ENCODE measurements at regions not wholly inside any gene's neighbourhood (a gene's known extent, or its start where the extent isn't known, plus 50 kb on each side); places are given as distances from the start of the nearest gene placed in this dataset.
A peak's percentile ranks its signal among the peaks of the same experiment; 100 is the strongest.

DNA sequence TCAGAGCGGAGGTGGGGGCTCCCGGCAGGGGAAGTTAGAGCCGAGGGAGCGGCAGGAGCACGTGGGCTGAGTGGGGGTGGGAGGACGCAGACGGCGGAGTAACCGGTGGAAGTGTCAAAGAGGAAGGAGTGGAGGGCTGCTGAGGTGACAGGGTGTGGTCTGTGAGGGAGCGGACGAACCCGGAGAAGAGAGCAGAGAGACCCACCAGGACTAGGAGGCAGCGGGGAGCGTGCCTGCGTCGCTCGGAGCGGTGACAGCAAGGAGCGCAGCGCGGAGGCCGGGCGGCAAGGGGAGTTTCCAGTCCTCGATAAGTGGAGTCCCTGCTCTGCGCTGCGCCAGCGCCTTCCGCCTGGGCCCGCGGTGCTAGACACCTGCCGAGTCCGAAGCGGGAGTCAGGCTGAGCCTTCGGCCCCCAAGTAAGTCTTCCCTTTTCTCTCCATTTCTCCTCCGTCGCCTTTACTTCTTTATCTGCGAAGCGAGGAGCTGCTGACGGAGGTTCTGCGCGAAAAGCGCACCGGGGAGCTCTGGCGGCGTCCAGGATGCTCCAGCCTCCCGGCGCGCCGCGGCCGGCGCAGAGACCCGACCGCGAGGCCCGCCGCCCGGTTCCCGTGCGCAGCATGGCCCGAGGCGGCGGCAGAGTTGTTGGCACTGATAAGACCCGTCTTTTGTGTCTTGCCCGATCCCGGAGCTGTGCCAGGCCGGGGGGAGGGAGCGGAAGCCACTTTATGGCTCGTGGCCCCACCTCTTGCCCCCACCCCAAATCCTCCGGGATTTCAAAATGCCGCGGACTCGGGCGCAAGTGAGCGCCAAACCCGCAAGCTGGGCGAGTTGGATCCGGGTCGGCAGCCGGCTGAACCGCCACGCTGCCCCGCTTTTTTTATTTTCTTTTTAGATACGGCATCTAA is 533.0 kb upstream of the SEMA6D start:
- DNase-seq (ENCODE audit: low read depth in 4 of 4, low spot score in 1 of 4): no peak

DNA sequence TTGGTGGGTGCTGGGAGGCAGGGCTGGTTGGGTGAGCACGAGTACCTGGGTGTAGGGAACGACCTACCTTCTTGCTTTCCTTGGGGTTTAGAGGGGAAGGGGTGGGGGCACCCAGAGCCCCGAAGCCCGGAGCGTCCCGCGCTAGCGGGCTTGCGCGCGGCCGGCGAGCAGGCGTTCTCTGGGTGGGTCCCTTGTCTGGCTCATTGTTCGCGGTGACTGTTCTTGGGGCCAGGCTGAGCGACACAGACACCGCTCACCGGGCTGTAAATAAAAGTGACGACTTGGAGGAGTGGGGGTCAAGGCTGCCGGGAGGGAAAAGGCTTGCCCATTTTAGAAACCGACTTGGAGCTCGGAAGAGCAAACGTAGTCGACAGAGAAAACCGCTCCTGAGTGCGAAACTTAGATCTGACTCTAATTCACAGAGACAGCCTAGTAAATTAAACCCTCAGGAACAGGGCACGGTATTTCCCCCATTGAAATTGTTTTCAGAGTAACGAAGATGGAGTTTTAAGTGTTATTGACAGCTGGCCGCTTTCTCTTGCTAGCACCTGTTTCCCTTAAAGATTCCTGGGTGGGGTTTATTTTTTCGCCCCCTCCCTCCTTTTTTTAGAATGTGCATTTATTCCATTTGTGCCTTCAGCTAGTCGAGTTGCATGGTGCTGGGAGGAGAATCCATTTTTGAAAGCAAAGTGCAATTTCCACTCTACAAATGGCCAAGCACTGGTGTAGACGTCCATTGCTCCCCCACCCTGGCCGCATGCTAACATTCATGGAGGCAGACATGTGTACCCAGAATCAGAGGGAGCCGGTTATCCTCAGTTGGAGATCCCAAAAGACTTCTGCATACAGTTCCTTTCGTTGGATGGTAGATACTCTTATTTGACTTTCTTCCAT is 532.1 kb upstream of the SEMA6D start:
- DNase-seq (ENCODE audit: low read depth in 4 of 4, low spot score in 1 of 4): no peak

GRCh38 chr15:47186075-47186474 is 531.2 kb upstream of the SEMA6D start:
- DNase-seq (ENCODE audit: low read depth in 4 of 4, low spot score in 1 of 4): no peak

GRCh38 chr15:47188758-47189507 is 528.4 kb upstream of the SEMA6D start:
- DNase-seq (ENCODE audit: low read depth in 4 of 4, low spot score in 1 of 4): no peak

GRCh38 chr15:47194718-47195117 is 522.6 kb upstream of the SEMA6D start:
- no peak for DNase-seq (ENCODE audit: low read depth in 4 of 4, low spot score in 1 of 4)

DNA sequence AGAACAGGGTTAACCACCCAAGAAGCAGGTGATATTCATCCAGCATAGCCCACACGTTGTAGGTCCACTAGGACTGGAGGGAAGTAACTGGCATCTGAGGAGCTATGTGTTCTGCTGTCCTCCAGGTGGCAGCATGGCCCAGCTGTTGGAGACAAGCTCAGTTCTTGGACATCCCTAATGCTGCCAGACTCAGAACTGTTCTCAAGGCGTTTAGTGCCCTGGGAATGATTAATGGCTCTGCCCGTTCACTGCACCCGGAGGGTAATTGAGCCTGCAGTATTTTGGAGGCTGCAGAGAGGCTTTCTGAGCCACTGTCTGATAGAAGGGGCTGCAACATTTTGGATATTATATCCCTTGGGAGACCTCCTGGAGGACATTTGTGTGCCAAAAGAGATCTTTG is 521.3 kb upstream of the SEMA6D start:
- DNase-seq (ENCODE audit: low read depth in 4 of 4, low spot score in 1 of 4): peak in 2 of 4 experiments; percentile 17 to 28

GRCh38 chr15:47203993-47204392 is 513.3 kb upstream of the SEMA6D start:
- DNase-seq (ENCODE audit: low read depth in 4 of 4, low spot score in 1 of 4): no peak

DNA sequence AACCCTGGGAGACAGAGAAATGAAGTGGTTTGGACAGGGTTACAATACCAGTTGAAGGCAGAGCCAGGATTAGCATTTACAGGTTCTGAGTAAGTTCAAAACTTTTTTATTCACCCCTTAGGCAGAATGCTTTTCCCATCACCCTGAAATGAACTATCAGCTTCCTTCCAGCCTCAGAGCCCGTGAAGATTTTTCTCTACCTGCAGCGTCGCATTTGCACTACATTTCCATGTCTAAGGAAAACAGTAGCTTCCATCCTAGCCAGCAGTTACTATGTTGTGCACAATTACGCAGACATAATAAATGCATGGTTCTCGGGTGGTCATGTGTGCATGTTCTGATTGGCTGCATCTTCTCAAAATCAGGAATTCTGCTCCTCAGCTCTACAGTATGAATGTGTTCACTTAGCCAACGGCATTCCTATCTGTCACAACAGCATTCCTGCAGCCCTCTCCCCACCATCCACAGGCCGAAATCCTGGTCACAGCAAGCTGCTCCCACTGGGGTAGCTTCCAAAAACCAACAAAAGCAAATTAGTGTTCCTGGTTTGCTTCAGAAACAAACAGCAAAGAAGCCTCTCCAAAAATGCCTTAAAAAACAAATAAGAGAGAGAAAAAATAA is 510.8 kb upstream of the SEMA6D start:
- no peak for DNase-seq (ENCODE audit: low read depth in 4 of 4, low spot score in 1 of 4)

DNA sequence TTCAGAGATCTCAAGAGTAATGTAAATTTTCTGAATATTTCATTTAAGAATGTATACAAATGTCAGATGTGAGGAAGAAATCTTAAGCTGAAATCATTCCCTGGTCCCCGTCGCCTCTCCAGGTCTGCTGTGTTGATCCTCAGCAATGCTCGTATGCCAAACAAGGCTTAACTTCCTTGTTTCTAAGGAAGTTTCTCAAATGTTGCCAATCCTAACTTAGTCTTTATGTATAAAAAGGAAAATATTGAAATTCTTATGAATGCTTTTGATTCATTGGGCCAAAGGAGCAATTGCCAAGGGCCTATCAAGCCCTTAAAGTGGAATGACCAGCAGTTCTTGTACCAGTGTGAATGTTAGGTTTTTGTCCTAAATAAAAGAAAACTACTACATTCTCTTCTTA is 507.7 kb upstream of the SEMA6D start:
- no peak for DNase-seq (ENCODE audit: low read depth in 4 of 4, low spot score in 1 of 4)

DNA sequence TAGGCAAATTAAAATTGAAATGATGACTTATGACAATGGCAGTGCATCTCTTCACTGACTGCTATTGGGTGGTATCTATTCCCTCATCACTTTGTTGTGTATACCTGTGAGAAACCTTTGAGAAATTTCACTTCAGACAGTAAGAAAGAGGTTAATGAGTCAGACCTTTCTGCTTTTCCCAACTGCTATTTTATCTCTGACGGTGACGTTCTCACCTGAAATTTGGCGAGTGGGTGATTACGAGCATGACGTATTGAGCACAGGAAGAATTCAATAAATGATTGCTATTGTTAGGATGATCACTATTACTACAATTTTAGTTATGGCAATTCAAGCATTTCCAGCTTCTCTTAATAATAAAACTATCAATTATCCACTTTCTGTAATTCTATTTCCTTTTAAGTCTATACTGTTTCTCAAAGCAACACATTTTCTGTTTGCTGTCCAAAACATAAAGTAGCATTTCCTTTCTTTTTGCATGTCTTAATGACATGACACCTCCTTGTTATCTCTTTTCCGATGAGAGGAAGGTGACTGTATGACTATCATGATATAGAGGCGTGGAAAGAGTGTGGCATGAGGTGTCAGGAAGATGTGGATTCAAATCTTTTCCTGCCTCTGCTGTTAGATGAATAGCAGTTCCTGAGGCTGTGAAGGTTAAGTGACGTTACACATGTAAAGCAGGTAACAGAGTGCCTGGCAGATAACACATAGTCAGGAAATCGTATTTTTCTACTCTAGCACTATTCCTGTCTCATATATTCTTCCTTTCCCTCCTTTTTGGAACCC is 504.9 kb upstream of the SEMA6D start:
- DNase-seq (ENCODE audit: low read depth in 4 of 4, low spot score in 1 of 4): no peak

DNA sequence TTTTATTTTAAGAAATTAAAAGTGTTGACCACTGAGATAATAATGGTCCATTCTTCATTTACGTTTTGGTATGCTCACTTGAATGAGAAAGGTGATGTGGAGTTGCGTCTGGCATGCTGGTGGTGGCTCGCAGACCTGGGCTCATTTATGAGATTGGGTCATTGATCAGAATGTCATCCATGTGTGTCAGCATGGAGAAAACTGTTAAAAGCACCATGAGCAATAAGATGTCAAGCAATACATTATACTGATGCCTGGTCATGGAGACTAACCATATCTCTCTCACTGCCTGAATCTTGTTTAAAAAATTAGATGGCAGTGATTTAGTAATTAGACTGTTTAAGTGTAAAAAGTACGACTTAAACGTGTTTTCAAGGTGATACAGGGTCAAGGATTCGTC is 503.4 kb upstream of the SEMA6D start:
- no peak for DNase-seq (ENCODE audit: low read depth in 4 of 4, low spot score in 1 of 4)

- no peak for DNase-seq (ENCODE audit: low read depth in 4 of 4, low spot score in 1 of 4)
Measured at GRCh38 chr15:47218295-47218694, 499.0 kb upstream of the SEMA6D start.

DNA sequence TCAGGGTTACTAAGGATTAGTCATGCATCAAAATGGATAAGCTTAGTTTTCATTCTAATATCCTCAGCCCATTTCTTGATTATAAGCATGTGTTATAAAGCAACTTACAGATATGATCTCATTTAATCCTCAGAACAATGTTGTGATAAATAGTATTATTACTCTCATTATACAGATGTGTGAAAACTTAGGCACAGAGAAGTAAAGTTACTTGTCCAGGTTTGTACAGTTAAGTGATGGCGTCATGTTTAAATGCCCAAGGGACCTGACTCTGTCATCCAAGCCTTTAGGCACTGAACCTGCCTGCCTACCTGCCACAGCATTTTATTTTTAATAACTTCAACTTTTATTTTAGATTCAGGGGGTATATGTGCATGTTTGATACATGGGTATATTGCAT is 472.9 kb upstream of the SEMA6D start:
- DNase-seq (ENCODE audit: low read depth in 4 of 4, low spot score in 1 of 4): no peak

GRCh38 chr15:47246317-47246716 is 471.0 kb upstream of the SEMA6D start:
- no peak for DNase-seq (ENCODE audit: low read depth in 4 of 4, low spot score in 1 of 4)

DNA sequence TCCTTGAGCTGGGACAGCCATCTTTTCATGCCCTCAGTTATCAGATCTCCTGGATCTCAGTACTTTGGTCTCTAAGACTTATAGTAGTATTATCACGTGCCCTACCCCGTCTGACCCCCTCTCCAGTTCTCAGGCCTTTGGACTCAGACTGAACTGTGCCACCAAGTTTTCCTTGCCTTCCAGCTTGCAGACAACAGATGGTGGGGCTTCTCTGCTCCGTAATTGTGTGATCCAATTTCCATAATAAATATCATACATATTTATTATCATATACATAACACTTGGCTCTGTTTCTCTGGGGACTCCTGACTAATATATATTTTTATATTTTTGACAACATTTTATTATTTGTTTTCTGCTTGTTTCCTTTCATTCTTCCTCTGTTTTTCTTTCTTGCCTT is 458.8 kb upstream of the SEMA6D start:
- no peak for DNase-seq (ENCODE audit: low read depth in 4 of 4, low spot score in 1 of 4)

DNA sequence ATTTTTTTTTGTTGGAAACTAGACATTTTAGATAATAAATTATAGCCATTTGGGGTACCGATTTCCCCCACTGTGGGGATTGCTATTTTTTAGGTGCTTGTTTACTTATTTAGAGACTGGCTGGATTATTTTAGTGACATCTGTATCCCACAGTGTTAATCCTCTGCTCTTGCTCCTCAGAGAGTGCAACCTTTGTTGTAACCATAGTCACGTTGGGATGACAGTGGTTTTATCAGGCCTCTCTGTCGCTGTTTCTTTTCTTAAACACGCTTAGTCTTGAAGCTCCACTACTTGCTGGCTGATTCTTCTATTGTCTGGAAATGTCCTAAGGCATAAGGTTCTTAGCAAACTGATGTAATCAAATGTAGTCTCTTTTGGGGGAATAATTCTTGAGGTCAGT is 451.6 kb upstream of the SEMA6D start:
- DNase-seq (ENCODE audit: low read depth in 4 of 4, low spot score in 1 of 4): no peak

DNA sequence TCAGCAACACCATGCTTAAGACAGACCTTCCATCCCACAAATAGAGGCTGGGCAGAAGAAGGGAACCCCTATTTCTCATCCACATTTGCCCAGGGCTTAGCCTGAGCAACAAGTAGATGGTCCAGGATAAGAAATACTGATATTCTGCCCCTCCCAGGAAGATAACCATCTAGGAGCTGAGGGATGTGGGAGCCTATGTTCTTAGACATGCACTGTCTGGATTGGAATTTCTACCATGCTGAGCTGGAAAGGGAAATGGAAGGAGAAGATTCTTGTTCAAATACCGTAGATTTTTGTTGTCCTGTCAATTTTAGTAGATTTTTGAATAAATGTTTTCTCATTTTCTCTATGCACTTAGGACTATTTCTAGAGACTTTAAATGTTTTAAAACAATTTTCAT is 450.7 kb upstream of the SEMA6D start:
- no peak for DNase-seq (ENCODE audit: low read depth in 4 of 4, low spot score in 1 of 4)

DNA sequence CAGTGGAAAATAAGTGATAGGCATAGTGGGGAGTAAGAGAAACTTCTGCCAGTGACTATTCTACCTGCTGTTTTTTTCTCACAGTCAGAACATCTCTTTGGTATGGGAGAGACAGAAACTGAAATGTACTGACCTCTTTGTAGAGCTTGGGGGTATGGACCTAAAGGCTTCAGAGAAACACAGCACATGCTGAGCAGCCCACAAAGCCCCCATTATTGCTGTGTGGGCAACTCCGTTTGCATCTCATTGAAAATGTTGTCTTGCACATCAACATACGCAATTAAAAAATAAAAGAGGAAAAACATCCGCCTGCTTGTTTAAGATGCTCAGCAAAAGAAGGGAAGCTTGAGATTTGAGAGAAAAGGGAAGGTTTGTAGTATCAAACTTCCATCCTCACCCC is 443.4 kb upstream of the SEMA6D start:
- DNase-seq (ENCODE audit: low read depth in 4 of 4, low spot score in 1 of 4): no peak

- no peak for DNase-seq (ENCODE audit: low read depth in 4 of 4, low spot score in 1 of 4)
Measured at GRCh38 chr15:47283246-47283645, 434.1 kb upstream of the SEMA6D start.

- DNase-seq (ENCODE audit: low read depth in 4 of 4, low spot score in 1 of 4): no peak
Measured at GRCh38 chr15:47288794-47289193, 428.5 kb upstream of the SEMA6D start.
